HTERT RPE-1 (cell line): ENCODE measurements at regions not wholly inside any gene's neighbourhood (a gene's known extent, or its start where the extent isn't known, plus 50 kb on each side); places are given as distances from the start of the nearest gene placed in this dataset.

Experiments
- in situ Hi-C: fragments of 300-500 bp; cut with MboI; formaldehyde crosslinking; loops from 4 replicates; pipeline ENCODE4 v1.14.3; 2020; ENCODE audit warnings: low sequenced_read_pairs

GRCh38 chr7:22676385-22676784, 50.6 kb upstream of the IL6 start:
- in situ Hi-C loops = no loop called here

- in situ Hi-C loops = no loop called here
These were observed 51.1 kb upstream of the IL6 start for GRCh38 chr7:22675917-22676343.

GRCh38 chr7:22675421-22675820, 51.6 kb upstream of the IL6 start:
- in situ Hi-C loops = no loop called here

- in situ Hi-C loops = no loop called here
These were observed 53.9 kb upstream of the IL6 start for GRCh38 chr7:22672846-22673680.

- in situ Hi-C loops = no loop called here
These were observed 55.7 kb upstream of the IL6 start for GRCh38 chr7:22671177-22671879.

- in situ Hi-C loops = no loop called here
These were observed 56.6 kb upstream of the IL6 start for GRCh38 chr7:22670422-22670815.

- in situ Hi-C loops = no loop called here
These were observed 57.1 kb upstream of the IL6 start for GRCh38 chr7:22669692-22670421.

- in situ Hi-C loops = no loop called here
These were observed 58.0 kb upstream of the IL6 start for GRCh38 chr7:22668971-22669401.

- in situ Hi-C loops = no loop called here
These were observed 59.3 kb upstream of the IL6 start for GRCh38 chr7:22667562-22668239.

- in situ Hi-C loops = no loop called here
These were observed 59.8 kb upstream of the IL6 start for GRCh38 chr7:22667187-22667561.

GRCh38 chr7:22666732-22667131, 60.3 kb upstream of the IL6 start:
- in situ Hi-C loops = no loop called here

- in situ Hi-C loops = no loop called here
These were observed 61.1 kb upstream of the IL6 start for GRCh38 chr7:22665923-22666322.

GRCh38 chr7:22664988-22665798, 61.8 kb upstream of the IL6 start:
- in situ Hi-C loops = no loop called here

- in situ Hi-C loops = no loop called here
These were observed 63.3 kb upstream of the IL6 start for GRCh38 chr7:22663721-22664120.

GRCh38 chr7:22663357-22663718, 63.7 kb upstream of the IL6 start:
- in situ Hi-C loops = no loop called here

- in situ Hi-C loops = no loop called here
These were observed 64.2 kb upstream of the IL6 start for GRCh38 chr7:22662556-22663356.

GRCh38 chr7:22662036-22662435, 65.0 kb upstream of the IL6 start:
- in situ Hi-C loops = no loop called here

- in situ Hi-C loops = no loop called here
These were observed 66.3 kb upstream of the IL6 start for GRCh38 chr7:22660732-22661131.

- in situ Hi-C loops = no loop called here
These were observed 66.7 kb upstream of the IL6 start for GRCh38 chr7:22660293-22660692.

GRCh38 chr7:22659741-22660140, 67.3 kb upstream of the IL6 start:
- in situ Hi-C loops = no loop called here
